ENCODE measurements at regions not wholly inside any gene's neighbourhood (a gene's known extent, or its start where the extent isn't known, plus 50 kb on each side); places are given as distances from the start of the nearest gene placed in this dataset.

- TF ChIP-seq SP1 (IDR thresholded peaks at IDR 0.05) (no peak), LEF1 (IDR thresholded peaks at IDR 0.05; ENCODE audit: borderline replicate concordance) (no peak), FOXM1 (IDR thresholded peaks at IDR 0.05; ENCODE audit: borderline replicate concordance) (no peak), ELF4 (IDR thresholded peaks at IDR 0.05) (no peak)
Measured at GRCh38 chr6:67112120-67112519, 1405.1 kb upstream of the EYS start.
